Endothelial cell of umbilical vein (primary cell): ENCODE measurements at regions not wholly inside any gene's neighbourhood (a gene's known extent, or its start where the extent isn't known, plus 50 kb on each side); places are given as distances from the start of the nearest gene placed in this dataset.

ENCODE experiments used
- BruUV-seq: library from RNA; stranded (reverse); fragments of 400-500 nt; replicated peaks from 2 replicates; lab custom pipeline; 2021; lab: Mats Ljungman, UMichigan
- CTCF ChIA-PET: fragments of 300-600, 350-600 bp; sonication (Branson Sonifier 250); formaldehyde crosslinking; loops from one replicate; lab custom pipeline; 2021; ENCODE audit warnings: antibody characterized with exemption, inconsistent platforms; lab: Charles Lee
- POLR2A ChIA-PET: fragments of 300-600, 350-600 bp; sonication (Branson Sonifier 250); formaldehyde crosslinking; loops from one replicate; lab custom pipeline; 2021; ENCODE audit warnings: antibody characterized with exemption, inconsistent platforms; lab: Charles Lee
- DNase-seq: peaks from one replicate; pipeline ENCODE4 v3.0.0-alpha.2; 2011; ENCODE audit warnings: low read depth, low spot score
- FAIRE-seq: peaks from 2 replicates; lab custom pipeline; 2011; peaks lifted over from hg19 to GRCh38; lab: Jason Lieb, UNC
- H2AFZ ChIP-seq: 2 replicates; pipeline ENCODE4 v1.6.0; 2012; ENCODE audit warnings: low read depth, low read length, control low read depth, inconsistent platforms
- H3K27ac ChIP-seq: 2 replicates; pipeline ENCODE4 v1.5.1; 2011; ENCODE audit warnings: low read depth, mild to moderate bottlenecking, control low read depth, low read length, moderate library complexity; ENCODE audit not compliant: insufficient read depth
- H3K27me3 ChIP-seq, 2 experiments: 2 replicates each; pipeline versions ENCODE4 v1.6.0 to v1.6.1; 2011; ENCODE audit warnings: low read length in 2 of 2, mixed read lengths in 1 of 2; ENCODE audit not compliant: control insufficient read depth in 2 of 2, insufficient read depth in 2 of 2
- H3K36me3 ChIP-seq, 2 experiments: 2 replicates in 1 of 2; 3 replicates in 1 of 2; pipeline ENCODE4 v1.5.1; 2011; ENCODE audit warnings: low read length in 2 of 2, mild to moderate bottlenecking in 1 of 2, moderate library complexity in 1 of 2; ENCODE audit not compliant: control insufficient read depth in 2 of 2, insufficient read depth in 2 of 2; ENCODE audit errors: extremely low read depth in 1 of 2
- H3K4me1 ChIP-seq: 3 replicates; pipeline ENCODE4 v1.5.1; 2011; ENCODE audit warnings: mild to moderate bottlenecking, low read length; ENCODE audit not compliant: control insufficient read depth, insufficient read depth; ENCODE audit errors: extremely low read depth
- H3K4me2 ChIP-seq: 2 replicates; pipeline ENCODE4 v1.6.1; 2011; ENCODE audit warnings: low read length, control low read depth, mixed read lengths; ENCODE audit not compliant: insufficient read depth
- H3K4me3 ChIP-seq, 3 experiments: fragments of 200-600 bp in 1 of 3; sonication (generic), shearing (Covaris generic) in 1 of 3; replicated peaks in 1 of 3; 2 replicates each; pipeline ENCODE4 v1.5.1; 2011 to 2016; ENCODE audit warnings: control low read depth in 3 of 3, low read length in 3 of 3, mild to moderate bottlenecking in 2 of 3, inconsistent platforms in 1 of 3, low read depth in 1 of 3, moderate library complexity in 1 of 3; ENCODE audit not compliant: insufficient read depth in 1 of 3
- H3K79me2 ChIP-seq: 2 replicates; pipeline ENCODE4 v1.6.0; 2012; ENCODE audit warnings: low read length, inconsistent platforms; ENCODE audit not compliant: control insufficient read depth, insufficient read depth
- H3K9ac ChIP-seq: replicated peaks from 2 replicates; pipeline ENCODE3; 2011; ENCODE audit warnings: low read length, control low read depth; ENCODE audit not compliant: insufficient read depth; ENCODE audit errors: extremely low read depth
- H3K9me1 ChIP-seq: replicated peaks from 3 replicates; pipeline ENCODE4 v1.6.0; 2011; ENCODE audit warnings: mild to moderate bottlenecking, low read length; ENCODE audit not compliant: control insufficient read depth, insufficient read depth; ENCODE audit errors: extremely low read depth
- H3K9me3 ChIP-seq: replicated peaks from 2 replicates; pipeline ENCODE4 v1.5.1; 2012; ENCODE audit warnings: low read length, inconsistent platforms; ENCODE audit not compliant: control insufficient read depth, insufficient read depth
- H4K20me1 ChIP-seq: replicated peaks from 2 replicates; pipeline ENCODE3; 2011; ENCODE audit warnings: mild to moderate bottlenecking, low read length; ENCODE audit not compliant: control insufficient read depth, insufficient read depth; ENCODE audit errors: extremely low read depth
- EZH2 ChIP-seq: IDR thresholded peaks from 2 replicates; pipeline ENCODE4 v1.6.1; 2012; ENCODE audit warnings: borderline replicate concordance, low read depth, mild to moderate bottlenecking, moderate library complexity, low read length, inconsistent platforms; ENCODE audit not compliant: severe bottlenecking
- FOS ChIP-seq: IDR thresholded peaks from 2 replicates; pipeline ENCODE4 v1.6.1; 2011; ENCODE audit warnings: mild to moderate bottlenecking, low read length, moderate library complexity, borderline replicate concordance; ENCODE audit not compliant: insufficient read depth
- GATA2 ChIP-seq: IDR thresholded peaks from 2 replicates; pipeline ENCODE4 v1.7.0; 2011; ENCODE audit warnings: low read depth, mild to moderate bottlenecking, moderate library complexity, mixed read lengths, low read length; ENCODE audit not compliant: insufficient read length, insufficient read depth
- JUN ChIP-seq: IDR thresholded peaks from 2 replicates; pipeline ENCODE4 v1.6.1; 2011; ENCODE audit warnings: borderline replicate concordance, low read depth; ENCODE audit not compliant: insufficient read length, insufficient read depth
- MYC ChIP-seq: IDR thresholded peaks from one replicate; pipeline ENCODE4 v1.6.1; 2011; ENCODE audit warnings: mild to moderate bottlenecking, low read depth, low read length
- POLR2A ChIP-seq: IDR thresholded peaks from 2 replicates; pipeline ENCODE4 v1.6.1; 2012; ENCODE audit warnings: low read depth, mild to moderate bottlenecking, control low read depth, low read length
- POLR2AphosphoS5 ChIP-seq: IDR thresholded peaks from 2 replicates; pipeline ENCODE4 v1.6.1; 2012; ENCODE audit warnings: low read depth, mild to moderate bottlenecking, control low read depth, low read length, moderate library complexity; ENCODE audit not compliant: insufficient read depth
- dilution Hi-C: fragments of 300-500 bp; cut with MboI; formaldehyde crosslinking; loops from one replicate; pipeline ENCODE4 v1.15.0; 2019; ENCODE audit warnings: low sequenced_read_pairs; ENCODE audit not compliant: extremely low pct_ligation_motif_present
- intact Hi-C: fragments of 100-400 bp; cut with micrococcal nuclease; formaldehyde crosslinking; loops from one replicate; pipeline ENCODE4 v1.10.0; 2022
- TF ChIP-seq, protein P1 (sequence below), 2 donors: IDR thresholded peaks; 1 replicate in 1 of 2; 2 replicates in 1 of 2; pipeline ENCODE4 v1.5.1; 2011; ENCODE audit warnings: low read length in 2 of 2, mild to moderate bottlenecking in 2 of 2, moderate library complexity in 2 of 2, control low read depth in 1 of 2, inconsistent platforms in 1 of 2, low read depth in 1 of 2; ENCODE audit not compliant: insufficient read depth in 1 of 2; ENCODE audit errors: extremely low read depth in 1 of 2
- TF ChIP-seq, protein P2 (sequence below): IDR thresholded peaks from 2 replicates; pipeline ENCODE4 v1.6.1; 2011; ENCODE audit not compliant: insufficient read depth, insufficient read length

DNA sequence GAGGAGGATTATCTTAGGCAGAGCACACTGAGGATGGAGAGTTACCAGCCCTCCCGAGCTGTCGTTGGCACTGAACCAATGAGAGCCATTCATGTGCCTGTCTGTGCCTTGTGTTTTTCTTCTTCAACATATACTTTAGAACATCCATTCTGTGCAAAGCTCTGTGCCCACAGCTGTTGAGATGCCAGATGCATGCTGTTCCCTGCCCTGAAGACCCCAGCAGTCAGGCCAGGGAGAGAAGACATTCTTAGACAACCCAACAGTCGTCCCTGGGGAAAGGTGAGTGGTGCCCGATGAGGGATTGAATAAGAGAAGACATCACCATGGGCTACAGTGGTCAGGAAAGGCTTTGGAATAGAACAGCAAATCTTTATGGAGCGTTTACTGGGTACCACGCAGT lies 114.1 kb downstream of the NRN1 start:
- Histone ChIP-seq H3K9me3 (no peaks in the 10 kb centered on the region), H3K4me3 (no peak overlapping the region), H3K9me1 (no peaks in the 10 kb centered on the region), H3K4me1 (no peaks in the 10 kb centered on the region), H4K20me1 (no peaks in the 10 kb centered on the region), H2AFZ (no peak overlapping the region), H3K4me2 (peak overlapping the region; percentile 13), H3K9ac (no peak overlapping the region), H3K36me3 (no peaks in the 10 kb centered on the region), H3K79me2 (no peaks in the 10 kb centered on the region), H3K27me3 (no peaks in the 10 kb centered on the region), H3K27ac (no peak overlapping the region)
- CTCF ChIA-PET: interaction anchor here (1.3 kb wide), 1 partner anchor 422 kb away, joined by 3 read pairs; no protein-coding TSS in a partner anchor
- dilution Hi-C loops (no loop called here), intact Hi-C loops (no loop called here)
- no TSS peak for BruUV-seq
- FAIRE-seq (no peak), DNase-seq (no peak)
- POLR2A ChIA-PET: no interaction called here
- TF ChIP-seq GATA2 (no peak), POLR2AphosphoS5 (no peak), POLR2A (no peak), EZH2 (no peak), MYC (no peak), JUN (no peak), FOS (no peak)
- TF ChIP-seq, protein P1, sequence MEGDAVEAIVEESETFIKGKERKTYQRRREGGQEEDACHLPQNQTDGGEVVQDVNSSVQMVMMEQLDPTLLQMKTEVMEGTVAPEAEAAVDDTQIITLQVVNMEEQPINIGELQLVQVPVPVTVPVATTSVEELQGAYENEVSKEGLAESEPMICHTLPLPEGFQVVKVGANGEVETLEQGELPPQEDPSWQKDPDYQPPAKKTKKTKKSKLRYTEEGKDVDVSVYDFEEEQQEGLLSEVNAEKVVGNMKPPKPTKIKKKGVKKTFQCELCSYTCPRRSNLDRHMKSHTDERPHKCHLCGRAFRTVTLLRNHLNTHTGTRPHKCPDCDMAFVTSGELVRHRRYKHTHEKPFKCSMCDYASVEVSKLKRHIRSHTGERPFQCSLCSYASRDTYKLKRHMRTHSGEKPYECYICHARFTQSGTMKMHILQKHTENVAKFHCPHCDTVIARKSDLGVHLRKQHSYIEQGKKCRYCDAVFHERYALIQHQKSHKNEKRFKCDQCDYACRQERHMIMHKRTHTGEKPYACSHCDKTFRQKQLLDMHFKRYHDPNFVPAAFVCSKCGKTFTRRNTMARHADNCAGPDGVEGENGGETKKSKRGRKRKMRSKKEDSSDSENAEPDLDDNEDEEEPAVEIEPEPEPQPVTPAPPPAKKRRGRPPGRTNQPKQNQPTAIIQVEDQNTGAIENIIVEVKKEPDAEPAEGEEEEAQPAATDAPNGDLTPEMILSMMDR (IDR thresholded peaks at IDR 0.05; ENCODE audit: extremely low read depth in 1 of 2, insufficient read depth in 1 of 2, low read depth in 1 of 2, low read length in 2 of 2): no peak
- TF ChIP-seq, protein P2, sequence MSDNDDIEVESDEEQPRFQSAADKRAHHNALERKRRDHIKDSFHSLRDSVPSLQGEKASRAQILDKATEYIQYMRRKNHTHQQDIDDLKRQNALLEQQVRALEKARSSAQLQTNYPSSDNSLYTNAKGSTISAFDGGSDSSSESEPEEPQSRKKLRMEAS: no peak
